Suppressor macrophage treated with lipopolysaccharide for 1 hour (primary cell): ENCODE measurements at regions not wholly inside any gene's neighbourhood (a gene's known extent, or its start where the extent isn't known, plus 50 kb on each side); places are given as distances from the start of the nearest gene placed in this dataset.

Source experiments
- DNase-seq, 3 donors: peaks; one replicate each; pipeline ENCODE4 v3.0.0-alpha.2; 2020 to 2022

- no peak for DNase-seq
These were observed 217.3 kb upstream of the KLF4 start for GRCh38 chr9:107706701-107707427.

DNA sequence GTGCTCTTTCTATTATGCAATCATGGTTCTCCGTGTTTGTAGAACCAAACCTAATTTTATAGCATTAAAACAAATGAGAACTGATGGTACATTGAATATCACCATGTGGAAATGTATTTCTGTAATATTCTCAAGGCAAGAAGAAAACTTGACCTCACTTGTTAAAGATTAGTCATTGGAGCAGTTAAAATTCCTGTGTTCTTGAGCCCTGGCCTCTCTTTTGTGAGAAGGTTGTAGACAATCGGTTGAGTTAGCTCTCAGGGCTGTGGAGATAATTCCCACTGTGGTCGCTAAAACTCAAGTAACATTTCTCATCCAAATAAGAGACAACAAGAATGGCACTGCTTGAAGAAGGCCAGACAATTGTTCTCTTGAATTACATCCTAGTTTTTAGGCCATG, 216.0 kb upstream of the KLF4 start:
- DNase-seq, result no peak

GRCh38 chr9:107704774-107705173, 215.2 kb upstream of the KLF4 start:
- no peak for DNase-seq

DNA sequence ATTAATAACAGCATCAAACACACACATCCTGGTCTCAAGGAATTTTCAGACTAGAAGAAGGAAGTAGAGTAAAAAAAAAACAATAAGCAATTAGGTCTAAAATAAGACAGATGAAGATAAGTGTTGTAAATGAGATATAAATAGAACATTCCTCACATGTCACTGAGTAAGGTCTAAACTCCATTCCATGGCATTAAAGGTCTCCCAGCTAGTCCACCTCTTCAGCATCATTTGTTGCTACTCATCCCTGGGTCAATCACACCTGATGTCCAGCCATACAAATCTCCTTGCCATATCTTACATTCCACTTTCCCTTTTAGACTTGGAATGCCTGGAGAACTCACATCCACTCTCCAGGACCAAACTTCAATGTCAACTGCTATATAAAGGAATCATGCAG, 214.1 kb upstream of the KLF4 start:
- DNase-seq, result no peak

GRCh38 chr9:107700847-107701246, 211.3 kb upstream of the KLF4 start:
- peak; percentile 21 to 59 (median 40) for DNase-seq

DNA sequence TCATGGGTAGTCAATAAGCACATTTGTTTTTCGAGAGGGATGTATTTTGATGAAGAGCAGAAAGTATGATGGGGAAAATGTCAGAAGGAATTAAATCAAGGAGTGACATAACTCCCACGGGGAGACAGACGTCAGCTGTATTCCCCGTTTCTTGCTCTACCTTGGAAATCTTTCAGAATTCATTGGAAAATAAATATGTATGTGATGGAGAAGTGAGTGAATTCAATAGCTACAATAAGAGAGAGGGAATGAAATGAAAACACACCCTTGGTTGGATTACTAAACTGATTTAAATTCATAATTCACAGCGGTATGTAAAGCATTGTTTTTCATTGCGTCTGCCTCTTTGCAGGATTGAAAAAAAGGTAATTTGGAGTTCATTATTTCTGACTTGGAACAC, 209.7 kb upstream of the KLF4 start:
- no peak for DNase-seq

- no peak for DNase-seq
These were observed 209.2 kb upstream of the KLF4 start for GRCh38 chr9:107698779-107699178.

- no peak for DNase-seq
These were observed 206.7 kb upstream of the KLF4 start for GRCh38 chr9:107696302-107696701.

DNA sequence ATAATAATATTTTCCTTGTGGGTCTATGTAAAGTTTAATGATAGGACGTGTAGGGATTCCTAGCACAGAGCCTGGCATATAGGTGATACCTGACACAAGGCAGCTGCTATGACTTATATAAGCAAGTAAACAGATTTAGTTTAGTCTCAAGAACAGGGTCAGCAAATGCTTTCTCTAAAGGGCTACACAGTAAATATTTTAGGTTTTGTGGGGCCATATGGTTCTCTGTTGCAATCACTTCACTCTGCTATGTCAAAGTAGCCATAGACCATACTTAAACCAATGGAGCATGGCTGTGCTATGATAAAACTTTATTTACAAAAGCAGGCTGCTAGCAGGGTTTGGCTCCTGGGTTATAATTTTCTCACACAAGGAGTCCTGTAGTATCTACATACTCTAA, 204.8 kb upstream of the KLF4 start:
- no peak for DNase-seq

DNA sequence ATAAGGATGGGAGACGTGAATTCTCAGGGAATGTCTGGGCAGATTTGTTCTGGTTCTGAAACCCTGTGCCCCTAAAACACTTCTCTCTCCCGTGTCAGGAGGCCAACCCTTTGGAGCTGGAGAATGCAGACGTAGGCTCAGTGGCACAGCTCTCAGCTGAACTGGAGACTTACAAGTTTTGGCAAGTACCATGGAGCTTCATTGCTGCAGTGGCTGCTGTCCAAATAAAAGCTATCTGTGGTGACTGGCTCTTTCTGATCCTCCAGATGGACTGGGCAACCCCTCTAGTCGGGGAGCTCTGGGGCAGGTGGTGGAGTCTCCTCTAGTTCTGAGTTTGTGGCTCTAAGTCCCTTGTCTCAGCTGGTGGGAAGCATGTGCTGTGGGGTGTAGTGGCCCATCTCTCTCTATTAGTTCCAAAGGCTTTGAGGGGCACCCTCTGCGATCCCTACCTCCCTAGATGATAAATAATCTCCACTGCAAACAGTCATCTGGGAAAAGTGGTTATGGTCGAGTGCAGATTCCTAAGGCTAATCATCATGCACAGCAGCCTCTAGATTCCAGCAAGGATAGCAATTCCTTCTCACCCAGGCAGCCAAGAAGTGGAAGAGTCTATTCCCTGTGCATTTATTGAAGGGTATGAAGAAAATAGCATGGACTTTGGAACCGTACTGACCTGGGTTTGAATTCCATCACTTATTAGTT, 204.2 kb upstream of the KLF4 start:
- no peak for DNase-seq

DNA sequence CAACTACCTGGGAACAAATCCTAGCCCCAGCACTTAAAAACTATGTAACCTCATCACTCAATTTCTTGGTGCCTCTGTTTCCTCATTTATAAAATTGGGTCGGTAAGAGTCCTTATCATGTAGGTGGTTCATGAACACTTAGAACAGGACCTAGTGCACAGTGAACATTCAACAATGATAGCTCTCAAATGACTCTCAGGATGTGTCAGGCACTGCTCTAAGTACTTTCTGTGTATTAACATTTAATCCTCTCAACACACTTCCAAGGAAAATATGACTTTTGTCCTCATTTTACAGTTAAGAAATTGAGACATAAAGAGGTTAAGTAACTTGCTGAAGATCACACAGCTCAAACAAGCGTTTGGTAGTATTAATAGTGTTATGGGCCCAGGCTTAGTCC, 202.1 kb upstream of the KLF4 start:
- DNase-seq, result no peak

GRCh38 chr9:107690021-107690420, 200.5 kb upstream of the KLF4 start:
- DNase-seq, result no peak

GRCh38 chr9:107688728-107689127, 199.2 kb upstream of the KLF4 start:
- DNase-seq, result no peak

DNA sequence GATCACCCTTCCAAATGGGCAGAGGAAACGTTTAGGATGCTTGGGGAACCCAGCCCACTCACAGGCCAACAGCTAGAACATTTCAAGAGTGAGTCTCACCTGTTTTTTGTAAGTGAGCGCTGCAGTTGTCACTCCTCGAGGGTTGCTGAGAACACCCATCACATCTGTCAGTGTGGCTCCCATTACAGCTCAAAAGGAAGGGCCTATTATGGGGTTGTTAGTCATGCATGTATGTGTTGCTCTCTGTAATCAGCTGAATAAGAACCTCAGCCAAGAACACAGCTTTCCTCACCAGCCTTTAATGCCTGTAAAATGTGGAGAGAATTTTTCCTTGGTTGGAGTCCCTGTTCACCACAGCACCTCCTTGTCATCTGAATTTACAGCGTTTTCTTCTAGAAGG, 196.3 kb upstream of the KLF4 start:
- peak in 1 of 3 donors; percentile 28 for DNase-seq

DNA sequence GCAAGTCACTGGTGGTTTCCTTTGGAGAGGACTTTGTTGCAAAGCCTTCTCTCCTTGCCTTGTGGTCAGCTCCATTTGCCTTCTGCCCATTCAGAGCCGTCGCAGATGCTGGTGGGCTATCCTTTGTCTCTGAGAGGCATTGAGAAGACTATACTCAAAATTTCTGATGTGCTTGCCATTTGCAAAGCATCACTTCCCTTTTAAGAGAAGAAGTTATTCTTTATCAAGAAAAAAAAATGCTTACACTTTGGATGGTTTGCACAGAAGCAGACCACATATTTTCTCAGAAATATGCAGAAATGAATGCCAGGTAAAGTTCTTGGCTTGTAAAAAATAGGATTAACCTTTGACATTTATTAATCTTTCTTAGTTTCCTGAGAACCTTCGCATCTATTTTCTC, 195.8 kb upstream of the KLF4 start:
- peak in 1 of 3 donors; percentile 19 for DNase-seq

DNA sequence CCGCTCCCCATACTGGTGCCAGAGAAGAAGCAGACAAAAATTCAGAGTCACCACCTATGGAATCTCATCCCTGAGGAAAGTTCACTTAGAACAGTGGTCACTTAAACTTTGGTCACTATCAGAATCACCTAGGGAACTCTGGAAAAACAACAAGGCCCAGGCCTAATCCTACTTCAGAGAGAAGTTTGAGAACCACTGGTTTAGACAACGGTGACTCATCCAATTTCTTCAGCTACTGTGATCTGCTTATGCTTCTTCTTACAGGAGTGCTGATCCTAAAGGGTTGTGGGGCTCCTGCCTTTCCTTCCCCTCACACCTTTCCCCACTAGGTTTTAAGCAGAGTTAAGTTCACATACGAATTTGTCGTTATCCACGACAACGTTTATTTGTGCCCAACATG, 194.7 kb upstream of the KLF4 start:
- peak; percentile 40 to 66 (median 63) for DNase-seq

GRCh38 chr9:107683566-107683965, 194.0 kb upstream of the KLF4 start:
- DNase-seq, result peak; percentile 70 to 74 (median 70)

DNA sequence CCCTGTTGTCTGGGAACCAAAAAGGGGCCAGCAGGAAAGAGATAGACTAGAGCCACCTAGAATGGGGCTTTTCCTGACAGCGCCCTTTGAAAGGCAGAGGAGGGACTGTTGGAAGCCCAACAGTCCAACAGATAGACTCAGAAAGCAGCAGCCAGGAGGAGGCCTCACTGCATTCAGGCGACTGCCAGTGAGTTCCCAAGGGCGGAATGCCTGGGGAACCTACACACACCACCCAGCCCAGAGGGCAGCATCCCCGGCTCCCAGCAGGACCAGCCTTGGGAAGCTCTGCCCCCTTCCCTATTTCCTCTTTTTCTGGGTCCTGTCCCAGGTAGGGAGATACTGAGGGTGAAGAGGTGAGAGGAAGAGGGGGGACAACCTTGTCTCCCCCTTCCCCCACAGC, 192.4 kb upstream of the KLF4 start:
- DNase-seq, result no peak

- DNase-seq, result peak; percentile 77 to 94 (median 82)
These were observed 186.0 kb upstream of the KLF4 start for GRCh38 chr9:107675351-107676259.

- peak; percentile 70 to 85 (median 74) for DNase-seq
These were observed 185.2 kb upstream of the KLF4 start for GRCh38 chr9:107674721-107675277.

GRCh38 chr9:107673861-107674720, 184.5 kb upstream of the KLF4 start:
- DNase-seq, result peak in 2 of 3 donors; percentile 31 to 61

DNA sequence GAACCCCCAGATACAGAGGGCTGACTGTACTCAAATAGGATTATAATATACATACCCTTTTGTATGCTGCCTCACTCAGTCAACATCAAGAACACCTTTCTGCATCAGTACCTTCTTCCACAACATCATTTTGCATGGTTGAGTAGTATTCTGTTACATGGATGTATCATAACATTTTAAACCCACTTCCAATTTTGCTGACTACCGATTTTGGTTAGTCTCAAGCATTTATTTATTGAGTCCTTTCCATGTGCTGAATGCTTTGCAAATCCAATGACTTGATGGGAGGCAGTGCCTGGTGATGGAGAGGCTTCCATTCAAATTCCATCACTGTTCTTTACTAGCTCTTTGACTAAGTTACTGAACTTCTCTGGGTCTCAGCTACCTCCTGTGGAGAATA, 182.0 kb upstream of the KLF4 start:
- DNase-seq, result no peak
